ENCODE measurements at regions not wholly inside any gene's neighbourhood (a gene's known extent, or its start where the extent isn't known, plus 50 kb on each side); places are given as distances from the start of the nearest gene placed in this dataset.

DNA sequence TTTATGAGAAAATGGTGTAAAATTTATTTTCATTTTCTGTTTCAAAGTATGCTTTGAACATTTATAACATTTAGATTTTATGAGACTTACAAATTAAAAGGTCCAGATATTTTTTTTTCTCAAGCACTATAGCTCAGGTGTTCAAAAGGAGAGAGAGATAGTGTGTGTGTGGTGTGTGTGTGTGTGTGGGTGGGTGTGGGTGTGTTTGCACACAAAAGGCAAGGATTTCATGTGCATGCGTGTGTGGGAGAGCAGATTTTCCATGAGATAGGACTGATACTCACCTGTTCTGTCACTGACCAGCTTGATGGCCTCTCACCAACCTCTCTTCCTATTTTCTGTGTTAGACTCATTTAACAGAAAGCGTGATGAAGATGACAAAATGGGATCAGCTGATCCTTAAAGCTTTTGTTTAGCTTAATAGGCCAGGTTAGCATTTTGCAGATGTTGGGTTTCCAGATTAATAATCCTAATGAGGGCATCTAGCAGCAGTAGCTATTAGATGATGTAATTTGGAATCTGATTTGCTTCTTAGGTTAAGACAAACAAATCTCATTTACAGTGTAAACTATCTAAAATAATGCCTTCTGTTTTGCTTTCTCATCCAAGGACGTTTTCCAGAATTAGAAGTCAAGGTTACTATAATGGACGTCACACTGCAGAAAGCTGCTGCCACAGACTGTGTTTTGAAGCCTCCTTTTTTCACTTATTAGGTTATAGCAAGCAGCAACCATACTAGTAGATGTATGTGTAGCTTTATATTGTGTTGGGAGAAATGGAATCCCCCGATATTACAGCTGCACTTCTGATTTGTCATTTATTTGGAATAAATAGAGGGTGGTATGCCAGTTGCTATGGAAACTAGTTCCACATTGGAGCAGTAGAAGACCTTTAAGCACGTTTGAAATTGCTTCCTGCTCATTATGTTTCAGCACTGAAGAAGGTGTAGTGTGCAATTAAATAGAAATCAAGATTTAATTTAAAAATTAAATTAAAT is 355.6 kb downstream of the TAF11L14 start:
- Mint-ChIP-seq H3K27ac (no peak overlapping the region), H3K4me3 (no peak overlapping the region), H3K9me3 (peaks cover 4% of the 10 kb centered on the region), H3K27me3 (ENCODE audit: insufficient read depth) (no peaks in the 10 kb centered on the region), H3K36me3 (ENCODE audit: low read depth) (no peaks in the 10 kb centered on the region), H3K4me1 (ENCODE audit: low read depth) (no peaks in the 10 kb centered on the region)
- DNase-seq = no peak
- TF ChIP-seq, protein P1, sequence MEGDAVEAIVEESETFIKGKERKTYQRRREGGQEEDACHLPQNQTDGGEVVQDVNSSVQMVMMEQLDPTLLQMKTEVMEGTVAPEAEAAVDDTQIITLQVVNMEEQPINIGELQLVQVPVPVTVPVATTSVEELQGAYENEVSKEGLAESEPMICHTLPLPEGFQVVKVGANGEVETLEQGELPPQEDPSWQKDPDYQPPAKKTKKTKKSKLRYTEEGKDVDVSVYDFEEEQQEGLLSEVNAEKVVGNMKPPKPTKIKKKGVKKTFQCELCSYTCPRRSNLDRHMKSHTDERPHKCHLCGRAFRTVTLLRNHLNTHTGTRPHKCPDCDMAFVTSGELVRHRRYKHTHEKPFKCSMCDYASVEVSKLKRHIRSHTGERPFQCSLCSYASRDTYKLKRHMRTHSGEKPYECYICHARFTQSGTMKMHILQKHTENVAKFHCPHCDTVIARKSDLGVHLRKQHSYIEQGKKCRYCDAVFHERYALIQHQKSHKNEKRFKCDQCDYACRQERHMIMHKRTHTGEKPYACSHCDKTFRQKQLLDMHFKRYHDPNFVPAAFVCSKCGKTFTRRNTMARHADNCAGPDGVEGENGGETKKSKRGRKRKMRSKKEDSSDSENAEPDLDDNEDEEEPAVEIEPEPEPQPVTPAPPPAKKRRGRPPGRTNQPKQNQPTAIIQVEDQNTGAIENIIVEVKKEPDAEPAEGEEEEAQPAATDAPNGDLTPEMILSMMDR (IDR thresholded peaks at IDR 0.05) = no peak

DNA sequence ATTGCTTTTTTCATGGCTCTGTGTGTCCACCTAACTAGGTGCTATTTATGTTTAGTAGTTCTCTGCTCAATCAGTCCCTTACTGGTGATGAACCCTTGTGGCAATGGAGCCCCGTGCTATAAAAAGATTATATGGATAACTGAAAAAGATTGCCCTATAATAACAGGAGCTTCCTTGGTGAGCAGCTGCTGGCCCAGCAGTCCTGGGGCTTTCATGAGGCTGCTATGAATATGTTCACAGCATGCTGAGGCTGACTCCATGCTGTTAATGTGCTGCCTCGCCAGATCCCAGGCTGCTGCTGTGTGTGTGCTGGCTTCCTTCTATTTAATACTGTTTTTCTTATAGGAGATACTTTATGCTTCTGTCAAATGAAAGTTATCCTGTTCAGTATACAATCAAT is 357.5 kb downstream of the TAF11L14 start:
- H3K27ac Mint-ChIP-seq = no peak overlapping the region
- H3K9me3 Mint-ChIP-seq = peaks cover 4% of the 10 kb centered on the region; the same call in 1 of the 2 replicates
- H3K36me3 Mint-ChIP-seq (ENCODE audit: low read depth) = no peaks in the 10 kb centered on the region
- no peaks in the 10 kb centered on the region for H3K27me3 Mint-ChIP-seq (ENCODE audit: insufficient read depth)
- TF ChIP-seq, protein P1 (IDR thresholded peaks at IDR 0.05) = no peak
- DNase-seq = no peak
- no peak overlapping the region for H3K4me3 Mint-ChIP-seq
- no peaks in the 10 kb centered on the region for H3K4me1 Mint-ChIP-seq (ENCODE audit: low read depth)

DNA sequence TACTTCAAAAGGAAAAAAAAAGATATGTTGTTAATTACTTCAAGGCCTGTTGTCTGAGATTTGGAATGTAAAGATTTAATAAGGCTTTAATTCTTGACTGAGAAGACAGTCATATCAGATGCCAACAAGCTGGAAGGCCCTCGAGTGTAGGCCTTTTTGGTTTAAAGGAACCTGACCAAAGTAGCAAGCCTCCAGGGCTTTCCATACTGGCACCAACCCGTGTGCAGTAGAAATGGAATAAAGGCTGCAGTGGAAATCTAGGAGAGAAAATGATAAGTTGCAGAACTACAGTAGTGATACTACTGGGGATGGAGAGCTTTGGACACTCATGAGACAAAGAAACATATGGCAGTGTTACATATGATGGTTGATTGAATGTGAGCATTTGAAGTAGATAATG is 358.0 kb downstream of the TAF11L14 start:
- H3K9me3 Mint-ChIP-seq = peaks cover 4% of the 10 kb centered on the region; the same call in 1 of the 2 replicates
- H3K36me3 Mint-ChIP-seq (ENCODE audit: low read depth) = no peaks in the 10 kb centered on the region
- H3K4me1 Mint-ChIP-seq (ENCODE audit: low read depth) = no peaks in the 10 kb centered on the region
- no peak for DNase-seq
- no peaks in the 10 kb centered on the region for H3K27me3 Mint-ChIP-seq (ENCODE audit: insufficient read depth)
- H3K4me3 Mint-ChIP-seq = no peak overlapping the region
- TF ChIP-seq, protein P1 (IDR thresholded peaks at IDR 0.05) = no peak
- H3K27ac Mint-ChIP-seq = no peak overlapping the region

DNA sequence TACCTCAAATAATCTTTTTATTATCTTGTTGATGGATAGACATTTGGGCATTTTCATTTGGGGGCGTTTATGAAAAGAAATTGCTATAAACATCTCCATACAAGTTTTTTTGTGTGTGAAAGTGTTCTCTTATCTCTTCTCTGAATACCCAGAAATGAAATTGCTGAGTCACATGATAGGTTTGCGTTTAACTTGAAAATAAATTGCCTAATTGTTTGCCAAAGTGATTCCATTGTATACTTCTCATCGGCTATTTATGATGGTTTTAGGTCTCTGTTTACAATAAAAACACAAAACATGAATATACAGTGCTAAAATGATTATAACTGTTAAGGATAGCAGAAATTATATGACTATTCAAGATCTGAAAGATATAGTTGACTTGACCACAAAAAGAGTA is 361.7 kb downstream of the TAF11L14 start:
- TF ChIP-seq, protein P1 (IDR thresholded peaks at IDR 0.05) = no peak
- H3K9me3 Mint-ChIP-seq = peaks cover 20% of the 10 kb centered on the region
- no peaks in the 10 kb centered on the region for H3K4me1 Mint-ChIP-seq (ENCODE audit: low read depth)
- no peaks in the 10 kb centered on the region for H3K27me3 Mint-ChIP-seq (ENCODE audit: insufficient read depth)
- no peaks in the 10 kb centered on the region for H3K36me3 Mint-ChIP-seq (ENCODE audit: low read depth)
- H3K27ac Mint-ChIP-seq = no peak overlapping the region
- H3K4me3 Mint-ChIP-seq = no peak overlapping the region
- DNase-seq = no peak

DNA sequence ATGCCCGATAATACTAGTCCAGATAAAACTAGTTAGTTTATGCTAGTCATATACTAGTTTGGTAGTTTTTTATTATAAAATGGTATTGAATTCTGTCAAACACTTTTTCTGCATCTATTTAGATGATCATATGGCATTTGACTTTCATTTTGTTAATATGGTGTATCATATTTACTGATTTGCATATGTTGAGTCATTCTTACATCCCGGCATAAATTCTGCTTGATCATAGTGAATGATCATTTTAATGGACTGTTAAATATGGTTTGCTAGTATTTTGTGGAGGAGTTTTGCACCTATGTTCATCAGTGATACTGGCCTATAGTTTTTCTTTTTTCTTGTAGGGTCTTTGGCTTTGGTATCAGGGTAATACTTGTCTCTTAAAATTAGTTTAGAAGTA is 365.6 kb downstream of the TAF11L14 start:
- TF ChIP-seq, protein P1 (IDR thresholded peaks at IDR 0.05) = no peak
- H3K27me3 Mint-ChIP-seq (ENCODE audit: insufficient read depth) = no peaks in the 10 kb centered on the region
- H3K9me3 Mint-ChIP-seq = peaks cover 27% of the 10 kb centered on the region
- H3K27ac Mint-ChIP-seq = no peak overlapping the region
- no peak overlapping the region for H3K4me3 Mint-ChIP-seq
- DNase-seq = no peak
- no peaks in the 10 kb centered on the region for H3K4me1 Mint-ChIP-seq (ENCODE audit: low read depth)
- no peaks in the 10 kb centered on the region for H3K36me3 Mint-ChIP-seq (ENCODE audit: low read depth)
